SU-DHL-6 (cell line): ENCODE measurements at regions not wholly inside any gene's neighbourhood (a gene's known extent, or its start where the extent isn't known, plus 50 kb on each side); places are given as distances from the start of the nearest gene placed in this dataset.

ENCODE experiments used
- H2AFZ ChIP-seq: fragments of 200-600 bp; sonication (generic); 2 replicates; pipeline ENCODE4 v1.6.1; 2014; ENCODE audit warnings: low read depth, mild to moderate bottlenecking, moderate library complexity, mixed read lengths, antibody characterized with exemption, low read length; ENCODE audit not compliant: severe bottlenecking
- H3F3A ChIP-seq: fragments of 200-600 bp; shearing (Covaris generic); 2 replicates; pipeline ENCODE4 v1.6.0; 2016; ENCODE audit warnings: antibody characterized with exemption, mild to moderate bottlenecking; ENCODE audit not compliant: insufficient read depth
- H3K27ac ChIP-seq: fragments of 200-600 bp; sonication (generic); 2 replicates; pipeline ENCODE4 v1.5.1; 2016; ENCODE audit warnings: low read depth, mild to moderate bottlenecking, low read length, moderate library complexity, mixed read lengths
- H3K27me3 ChIP-seq: fragments of 200-600 bp; sonication (generic), shearing (Covaris generic); 2 replicates; pipeline ENCODE4 v1.6.0; 2014; ENCODE audit warnings: mild to moderate bottlenecking, low read length
- H3K36me3 ChIP-seq: fragments of 200-600 bp; sonication (generic); 2 replicates; pipeline ENCODE4 v1.6.1; 2014; ENCODE audit warnings: mild to moderate bottlenecking, low read length, mixed read lengths
- H3K4me2 ChIP-seq: fragments of 300-600, 200-600 bp; shearing (Covaris generic), sonication (generic); 2 replicates; pipeline ENCODE4 v1.6.0; 2014; ENCODE audit warnings: low read length, low read depth, mild to moderate bottlenecking; ENCODE audit not compliant: poor library complexity, severe bottlenecking
- H3K4me3 ChIP-seq: fragments of 200-600 bp; sonication (generic); 2 replicates; pipeline ENCODE4 v1.5.1; 2014; ENCODE audit warnings: antibody characterized with exemption, low read length, mild to moderate bottlenecking, mixed read lengths; ENCODE audit not compliant: insufficient read depth, poor library complexity, severe bottlenecking
- H3K79me2 ChIP-seq: fragments of 200-600 bp; sonication (generic); 2 replicates; pipeline ENCODE4 v1.6.1; 2014; ENCODE audit warnings: mild to moderate bottlenecking, low read length, moderate library complexity; ENCODE audit not compliant: insufficient read depth
- H3K9ac ChIP-seq: fragments of 200-600 bp; sonication (generic); 2 replicates; pipeline ENCODE4 v1.7.0; 2014; ENCODE audit warnings: mild to moderate bottlenecking, low read length
- H3K9me2 ChIP-seq: fragments of 200-600 bp; sonication (generic); replicated peaks from 2 replicates; pipeline ENCODE4 v1.6.1; 2014; ENCODE audit warnings: low read length; ENCODE audit not compliant: insufficient read depth
- H3K9me3 ChIP-seq: fragments of 200-600 bp; sonication (generic); 2 replicates; pipeline ENCODE4 v1.6.1; 2014; ENCODE audit warnings: low read length, mixed read lengths; ENCODE audit not compliant: insufficient read depth
- H4K20me1 ChIP-seq: fragments of 200-600 bp; sonication (generic); 2 replicates; pipeline ENCODE4 v1.6.1; 2014; ENCODE audit warnings: low read depth, mild to moderate bottlenecking, antibody characterized with exemption, low read length, moderate library complexity, mixed read lengths
- CTCF ChIP-seq: fragments of 200-600 bp; sonication (generic); IDR thresholded peaks from one replicate; pipeline ENCODE4 v1.5.1; 2017; ENCODE audit warnings: antibody characterized with exemption, mild to moderate bottlenecking, low read length, moderate library complexity; ENCODE audit not compliant: insufficient read depth, poor library complexity, severe bottlenecking
- EZH2phosphoT487 ChIP-seq: fragments of 200-600 bp; sonication (generic), shearing (Covaris generic); conservative IDR thresholded peaks from 2 replicates; pipeline ENCODE4 v1.6.1; 2018; ENCODE audit warnings: mild to moderate bottlenecking, antibody characterized with exemption, low read length, moderate library complexity, mixed read lengths

GRCh38 chr19:30799865-30800755, 427.9 kb downstream of the ZNF536 start:
- H3K27me3 ChIP-seq: no peaks in the 10 kb centered on the region
- no peaks in the 10 kb centered on the region for H4K20me1 ChIP-seq
- H2AFZ ChIP-seq: no peak overlapping the region
- no peaks in the 10 kb centered on the region for H3K9me3 ChIP-seq
- no peaks in the 10 kb centered on the region for H3K36me3 ChIP-seq
- TF ChIP-seq EZH2phosphoT487 (no peak), CTCF (no peak)
- H3K27ac ChIP-seq: no peak overlapping the region
- H3K9ac ChIP-seq: no peak overlapping the region
- H3F3A ChIP-seq: no peaks in the 10 kb centered on the region
- no peaks in the 10 kb centered on the region for H3K9me2 ChIP-seq
- no peak overlapping the region for H3K4me3 ChIP-seq
- no peaks in the 10 kb centered on the region for H3K79me2 ChIP-seq
- no peak overlapping the region for H3K4me2 ChIP-seq

GRCh38 chr19:30795727-30796126, 423.5 kb downstream of the ZNF536 start:
- H3K9ac ChIP-seq: no peak overlapping the region
- H4K20me1 ChIP-seq: no peaks in the 10 kb centered on the region
- no peak overlapping the region for H3K4me2 ChIP-seq
- H2AFZ ChIP-seq: no peak overlapping the region
- no peaks in the 10 kb centered on the region for H3K79me2 ChIP-seq
- H3K9me3 ChIP-seq: no peaks in the 10 kb centered on the region
- H3K36me3 ChIP-seq: no peaks in the 10 kb centered on the region
- no peak overlapping the region for H3K4me3 ChIP-seq
- no peaks in the 10 kb centered on the region for H3K9me2 ChIP-seq
- no peak overlapping the region for H3K27ac ChIP-seq
- no peak for TF ChIP-seq CTCF
- no peak for TF ChIP-seq EZH2phosphoT487
- no peaks in the 10 kb centered on the region for H3F3A ChIP-seq
- no peaks in the 10 kb centered on the region for H3K27me3 ChIP-seq

GRCh38 chr19:30792561-30793505, 420.6 kb downstream of the ZNF536 start:
- no peak for TF ChIP-seq EZH2phosphoT487
- no peak for TF ChIP-seq CTCF
- no peaks in the 10 kb centered on the region for H3K79me2 ChIP-seq
- no peak overlapping the region for H3K4me3 ChIP-seq
- no peaks in the 10 kb centered on the region for H3K9me3 ChIP-seq
- no peak overlapping the region for H3K27ac ChIP-seq
- H3K4me2 ChIP-seq: no peak overlapping the region
- no peaks in the 10 kb centered on the region for H3K9me2 ChIP-seq
- no peaks in the 10 kb centered on the region for H3K27me3 ChIP-seq
- no peaks in the 10 kb centered on the region for H3F3A ChIP-seq
- no peaks in the 10 kb centered on the region for H3K36me3 ChIP-seq
- no peak overlapping the region for H3K9ac ChIP-seq
- H4K20me1 ChIP-seq: no peaks in the 10 kb centered on the region
- H2AFZ ChIP-seq: no peak overlapping the region
